PFSK-1 (cell line): ENCODE measurements at regions not wholly inside any gene's neighbourhood (a gene's known extent, or its start where the extent isn't known, plus 50 kb on each side); places are given as distances from the start of the nearest gene placed in this dataset.

Experiments used
- FOXP2 ChIP-seq: optimal IDR thresholded peaks from 2 replicates; pipeline ENCODE3; 2011; ENCODE audit warnings: borderline replicate concordance, control low read depth, inconsistent platforms; ENCODE audit not compliant: insufficient read depth; ENCODE audit errors: extremely low read length, extremely low read depth
- POLR2AphosphoS5 ChIP-seq: IDR thresholded peaks from 2 replicates; pipeline ENCODE4 v1.6.1; 2012; ENCODE audit warnings: low read depth, mild to moderate bottlenecking, control low read depth, low read length, moderate library complexity
- SIN3A ChIP-seq: IDR thresholded peaks from 2 replicates; pipeline ENCODE4 v1.6.1; 2012; ENCODE audit warnings: mild to moderate bottlenecking, low read length, moderate library complexity, borderline replicate concordance; ENCODE audit not compliant: insufficient read depth
- TAF1 ChIP-seq: IDR thresholded peaks from 2 replicates; pipeline ENCODE4 v1.6.1; 2012; ENCODE audit warnings: low read length, control low read depth, borderline replicate concordance; ENCODE audit not compliant: insufficient read depth
- TF ChIP-seq, protein P1 (sequence below), 2 experiments: IDR thresholded peaks; 2 replicates each; pipeline versions ENCODE4 v1.6.1 to v1.8.0; 2011 to 2012; ENCODE audit warnings: low read depth in 2 of 2, low read length in 2 of 2, control low read depth in 1 of 2, inconsistent platforms in 1 of 2, mild to moderate bottlenecking in 1 of 2, moderate library complexity in 1 of 2; ENCODE audit not compliant: insufficient read depth in 1 of 2

DNA sequence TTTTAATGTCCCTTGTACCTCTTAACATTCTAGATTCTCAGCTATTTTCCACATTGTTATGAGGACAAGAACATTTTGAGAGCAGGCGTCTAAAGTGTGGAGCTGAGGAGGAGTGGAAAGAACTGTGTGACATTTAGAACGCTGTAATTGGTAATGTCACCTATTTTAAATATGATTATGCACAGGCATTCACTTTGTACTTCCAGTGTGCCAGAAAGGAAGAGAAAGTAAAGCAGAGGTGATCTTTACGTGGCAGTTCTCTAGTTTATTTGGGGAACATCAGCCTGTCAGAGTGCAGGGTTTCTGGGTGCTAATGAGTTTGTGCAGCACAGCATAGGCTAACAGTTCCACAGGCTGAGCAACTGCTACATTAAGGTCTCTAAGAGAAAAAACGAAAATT is 498.4 kb upstream of the POM121L12 start:
- TF ChIP-seq POLR2AphosphoS5 (no peak), SIN3A (no peak), TAF1 (no peak), FOXP2 (no peak)
- TF ChIP-seq, protein P1, sequence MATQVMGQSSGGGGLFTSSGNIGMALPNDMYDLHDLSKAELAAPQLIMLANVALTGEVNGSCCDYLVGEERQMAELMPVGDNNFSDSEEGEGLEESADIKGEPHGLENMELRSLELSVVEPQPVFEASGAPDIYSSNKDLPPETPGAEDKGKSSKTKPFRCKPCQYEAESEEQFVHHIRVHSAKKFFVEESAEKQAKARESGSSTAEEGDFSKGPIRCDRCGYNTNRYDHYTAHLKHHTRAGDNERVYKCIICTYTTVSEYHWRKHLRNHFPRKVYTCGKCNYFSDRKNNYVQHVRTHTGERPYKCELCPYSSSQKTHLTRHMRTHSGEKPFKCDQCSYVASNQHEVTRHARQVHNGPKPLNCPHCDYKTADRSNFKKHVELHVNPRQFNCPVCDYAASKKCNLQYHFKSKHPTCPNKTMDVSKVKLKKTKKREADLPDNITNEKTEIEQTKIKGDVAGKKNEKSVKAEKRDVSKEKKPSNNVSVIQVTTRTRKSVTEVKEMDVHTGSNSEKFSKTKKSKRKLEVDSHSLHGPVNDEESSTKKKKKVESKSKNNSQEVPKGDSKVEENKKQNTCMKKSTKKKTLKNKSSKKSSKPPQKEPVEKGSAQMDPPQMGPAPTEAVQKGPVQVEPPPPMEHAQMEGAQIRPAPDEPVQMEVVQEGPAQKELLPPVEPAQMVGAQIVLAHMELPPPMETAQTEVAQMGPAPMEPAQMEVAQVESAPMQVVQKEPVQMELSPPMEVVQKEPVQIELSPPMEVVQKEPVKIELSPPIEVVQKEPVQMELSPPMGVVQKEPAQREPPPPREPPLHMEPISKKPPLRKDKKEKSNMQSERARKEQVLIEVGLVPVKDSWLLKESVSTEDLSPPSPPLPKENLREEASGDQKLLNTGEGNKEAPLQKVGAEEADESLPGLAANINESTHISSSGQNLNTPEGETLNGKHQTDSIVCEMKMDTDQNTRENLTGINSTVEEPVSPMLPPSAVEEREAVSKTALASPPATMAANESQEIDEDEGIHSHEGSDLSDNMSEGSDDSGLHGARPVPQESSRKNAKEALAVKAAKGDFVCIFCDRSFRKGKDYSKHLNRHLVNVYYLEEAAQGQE (IDR thresholded peaks at IDR 0.05; ENCODE audit: insufficient read depth in 1 of 2, low read depth in 2 of 2, low read length in 2 of 2): no peak

DNA sequence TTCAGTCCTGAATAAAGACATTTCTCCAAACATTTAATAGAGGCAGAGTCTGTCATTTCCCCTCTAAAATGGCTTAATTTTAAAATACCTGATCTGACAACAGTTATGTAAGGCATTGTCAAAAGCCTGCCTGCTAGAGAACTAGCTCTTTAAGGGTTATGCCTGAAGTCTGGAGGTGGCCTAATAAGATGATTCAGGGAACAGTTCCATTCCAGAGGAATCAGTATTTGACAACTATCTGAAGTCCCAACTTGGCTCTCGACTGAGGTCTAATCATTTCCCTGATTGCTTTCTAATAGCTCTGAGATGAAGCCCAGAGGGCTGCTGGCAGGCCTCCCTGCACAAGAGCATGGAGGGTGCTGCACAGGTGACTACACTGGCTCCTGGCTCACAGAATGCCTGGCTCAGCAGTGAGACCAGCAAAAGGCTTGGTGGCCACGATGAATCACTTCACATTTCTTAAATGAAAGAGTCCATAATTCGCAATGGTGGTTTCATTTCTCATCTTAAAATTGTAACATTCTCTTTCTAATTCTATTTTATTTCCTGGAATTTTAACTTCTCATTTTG is 509.6 kb upstream of the POM121L12 start:
- TF ChIP-seq TAF1 (no peak), SIN3A (no peak), POLR2AphosphoS5 (no peak), FOXP2 (no peak)
- TF ChIP-seq, protein P1 (IDR thresholded peaks at IDR 0.05; ENCODE audit: insufficient read depth in 1 of 2, low read depth in 2 of 2, low read length in 2 of 2): no peak

DNA sequence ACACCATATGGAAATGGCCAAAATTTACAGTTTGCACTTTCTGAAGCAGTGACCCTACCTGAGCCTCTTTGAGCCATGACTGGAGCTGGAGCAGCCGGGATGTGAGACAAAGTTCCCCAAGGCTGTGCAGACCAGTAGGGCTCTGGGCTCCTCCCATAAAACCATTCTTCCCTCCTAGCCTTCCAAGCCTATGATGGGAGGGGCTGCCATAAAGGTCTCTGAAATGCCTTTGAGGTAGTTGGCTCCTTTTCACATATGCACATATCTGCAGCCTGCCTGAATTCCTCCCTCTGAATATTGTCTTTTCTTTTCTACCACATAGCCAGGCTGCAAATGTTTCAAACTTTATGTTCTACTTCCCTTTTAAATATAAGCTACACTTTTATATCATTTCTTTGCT is 516.6 kb upstream of the POM121L12 start:
- TF ChIP-seq POLR2AphosphoS5: no peak
- TF ChIP-seq FOXP2: no peak
- TF ChIP-seq TAF1: no peak
- TF ChIP-seq, protein P1 (IDR thresholded peaks at IDR 0.05; ENCODE audit: insufficient read depth in 1 of 2, low read depth in 2 of 2, low read length in 2 of 2): no peak
- TF ChIP-seq SIN3A: no peak

DNA sequence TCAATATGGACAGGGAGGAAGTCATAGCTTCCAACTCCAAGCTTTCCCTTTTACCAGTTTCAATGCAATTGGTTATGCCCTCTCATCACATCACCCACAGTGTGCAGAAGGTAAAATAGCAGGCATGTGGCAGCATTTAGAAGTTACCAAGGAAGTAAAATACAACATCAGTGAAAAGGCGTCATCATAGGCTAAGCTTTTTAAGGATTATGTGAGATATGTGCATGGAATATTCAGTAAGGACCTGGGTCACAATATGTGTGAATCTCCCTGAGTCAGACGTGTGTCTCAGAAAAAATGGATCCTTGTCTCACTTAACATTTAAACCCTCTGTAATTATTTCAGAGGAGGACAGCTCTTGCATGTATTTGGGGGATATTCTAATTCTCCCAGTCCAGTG is 522.8 kb upstream of the POM121L12 start:
- TF ChIP-seq SIN3A: no peak
- TF ChIP-seq, protein P1 (IDR thresholded peaks at IDR 0.05; ENCODE audit: insufficient read depth in 1 of 2, low read depth in 2 of 2, low read length in 2 of 2): no peak
- TF ChIP-seq POLR2AphosphoS5: no peak
- TF ChIP-seq FOXP2: no peak
- TF ChIP-seq TAF1: no peak
